SK-N-SH (cell line): ENCODE measurements at regions not wholly inside any gene's neighbourhood (a gene's known extent, or its start where the extent isn't known, plus 50 kb on each side); places are given as distances from the start of the nearest gene placed in this dataset.

Source experiments
- CTCF ChIA-PET: fragments of 300-600, 350-600 bp; formaldehyde crosslinking; extraction: SDS; loops from one replicate; lab custom pipeline; 2021; lab: Yijun Ruan, JAX
- POLR2A ChIA-PET: fragments of 350-600 bp; sonication (Branson Sonifier 250); formaldehyde crosslinking; extraction: SDS; loops from one replicate; lab custom pipeline; 2020; ENCODE audit warnings: antibody characterized with exemption, inconsistent platforms; lab: Yijun Ruan, JAX
- DNase-seq: peaks from one replicate; pipeline ENCODE4 v3.0.0; 2012
- H2AFZ ChIP-seq: fragments of 200-600 bp; sonication (generic); 2 replicates; pipeline ENCODE4 v1.8.1; 2016; ENCODE audit warnings: antibody characterized with exemption, mild to moderate bottlenecking, low read depth
- H3F3A ChIP-seq: fragments of 200-600 bp; sonication (generic); replicated peaks from 2 replicates; pipeline ENCODE3; 2016; ENCODE audit warnings: antibody characterized with exemption, mild to moderate bottlenecking; ENCODE audit not compliant: insufficient read depth
- H3K27ac ChIP-seq, 2 experiments: fragments of 200-500 bp in 1 of 2; fragments of 200-600 bp in 1 of 2; sonication (Bioruptor generic) in 1 of 2; sonication (generic), shearing (Covaris generic) in 1 of 2; 2 replicates each; pipeline versions ENCODE4 v1.5.1 to v1.6.1; 2014 to 2016; ENCODE audit warnings: low read depth in 2 of 2, inconsistent platforms in 1 of 2, low read length in 1 of 2, mild to moderate bottlenecking in 1 of 2, mixed read lengths in 1 of 2
- H3K27me3 ChIP-seq: fragments of 200-600 bp; sonication (generic), shearing (Covaris generic); 2 replicates; pipeline ENCODE4 v1.6.1; 2016; ENCODE audit warnings: mixed run types; ENCODE audit not compliant: insufficient read depth
- H3K36me3 ChIP-seq, 2 experiments: fragments of 200-500 bp in 1 of 2; fragments of 200-600 bp in 1 of 2; sonication (Bioruptor generic) in 1 of 2; sonication (generic) in 1 of 2; replicated peaks in 1 of 2; 2 replicates each; pipeline versions ENCODE3 to v1.5.1; 2014 to 2016; ENCODE audit warnings: low read length in 1 of 2, mild to moderate bottlenecking in 1 of 2; ENCODE audit not compliant: insufficient read depth in 2 of 2, control insufficient read depth in 1 of 2
- H3K4me1 ChIP-seq, 2 experiments: fragments of 200-500 bp in 1 of 2; fragments of 200-600 bp in 1 of 2; sonication (Bioruptor generic) in 1 of 2; sonication (generic), shearing (Covaris generic) in 1 of 2; 2 replicates each; pipeline versions ENCODE4 v1.5.1 to v1.6.1; 2014 to 2016; ENCODE audit warnings: low read depth in 1 of 2, low read length in 1 of 2, mixed run types in 1 of 2; ENCODE audit not compliant: insufficient read depth in 2 of 2, control insufficient read depth in 1 of 2
- H3K4me2 ChIP-seq: fragments of 200-600 bp; sonication (generic), shearing (Covaris generic); 2 replicates; pipeline ENCODE4 v1.6.1; 2017; ENCODE audit warnings: mixed run types
- H3K4me3 ChIP-seq, 2 experiments: fragments of 200-500 bp in 1 of 2; fragments of 200-600 bp in 1 of 2; sonication (Bioruptor generic) in 1 of 2; sonication (generic), shearing (Covaris generic) in 1 of 2; 2 replicates each; pipeline versions ENCODE4 v1.5.1 to v1.8.1; 2014 to 2016; ENCODE audit warnings: low read depth in 2 of 2, inconsistent platforms in 1 of 2, low read length in 1 of 2, mild to moderate bottlenecking in 1 of 2, mixed read lengths in 1 of 2, moderate library complexity in 1 of 2
- H3K79me2 ChIP-seq: fragments of 200-600 bp; sonication (generic); 2 replicates; pipeline ENCODE4 v1.8.1; 2017; ENCODE audit warnings: mild to moderate bottlenecking; ENCODE audit not compliant: insufficient read depth
- H3K9ac ChIP-seq: fragments of 200-600 bp; sonication (generic); 2 replicates; pipeline ENCODE4 v1.6.1; 2017; ENCODE audit warnings: mixed run types
- H3K9me2 ChIP-seq: fragments of 200-600 bp; sonication (generic); 2 replicates; pipeline ENCODE4 v1.6.1; 2017; ENCODE audit warnings: mixed run types
- H3K9me3 ChIP-seq: fragments of 200-600 bp; sonication (generic); 2 replicates; pipeline ENCODE4 v1.6.1; 2017; ENCODE audit warnings: mixed run types, mild to moderate bottlenecking, moderate library complexity
- H4K20me1 ChIP-seq: fragments of 200-600 bp; sonication (generic); 2 replicates; pipeline ENCODE4 v1.6.1; 2017; ENCODE audit warnings: mild to moderate bottlenecking, mixed run types; ENCODE audit not compliant: insufficient read depth
- CHD2 ChIP-seq: fragments of 150-350 bp; IDR thresholded peaks from 2 replicates; pipeline ENCODE4 v1.6.1; 2018; ENCODE audit warnings: low read length; ENCODE audit not compliant: partially characterized antibody
- EZH2phosphoT487 ChIP-seq: fragments of 200-600 bp; sonication (generic); IDR thresholded peaks from 2 replicates; pipeline ENCODE4 v1.6.1; 2017; ENCODE audit warnings: low read depth, mixed run types, mild to moderate bottlenecking, antibody characterized with exemption, moderate library complexity, borderline replicate concordance
- FOXJ3 ChIP-seq: sonication (generic); formaldehyde crosslinking; IDR thresholded peaks from 2 replicates; pipeline ENCODE4 v1.5.1; 2020; ENCODE audit warnings: mild to moderate bottlenecking, missing genetic modification reagents
- GABPA ChIP-seq: IDR thresholded peaks from 2 replicates; pipeline ENCODE4 v1.4.0; 2012; ENCODE audit warnings: low read depth, mild to moderate bottlenecking
- GATA2 ChIP-seq: sonication (generic); formaldehyde crosslinking; IDR thresholded peaks from 2 replicates; pipeline ENCODE4 v1.5.0; 2020; ENCODE audit warnings: mild to moderate bottlenecking, missing genetic modification reagents
- MEF2A ChIP-seq: IDR thresholded peaks from 2 replicates; pipeline ENCODE4 v1.4.0; 2012; ENCODE audit warnings: low read depth, borderline replicate concordance
- MXI1 ChIP-seq: IDR thresholded peaks from 2 replicates; pipeline ENCODE4 v1.6.1; 2012; ENCODE audit warnings: mild to moderate bottlenecking, low read depth, low read length, improper control_type of control experiment
- POLR2AphosphoS5 ChIP-seq: IDR thresholded peaks from 2 replicates; pipeline ENCODE4 v1.6.1; 2012; ENCODE audit warnings: low read depth, low read length
- RCOR1 ChIP-seq: fragments of 150-350 bp; IDR thresholded peaks from 2 replicates; pipeline ENCODE4 v1.6.1; 2017; ENCODE audit warnings: antibody characterized with exemption, low read length
- SIN3A ChIP-seq: IDR thresholded peaks from 2 replicates; pipeline ENCODE4 v1.6.1; 2012; ENCODE audit warnings: low read depth, mild to moderate bottlenecking, low read length, moderate library complexity, borderline replicate concordance
- TCF12 ChIP-seq: IDR thresholded peaks from 2 replicates; pipeline ENCODE4 v1.4.0; 2012
- TEAD4 ChIP-seq: IDR thresholded peaks from 2 replicates; pipeline ENCODE4 v1.4.0; 2012; ENCODE audit warnings: mild to moderate bottlenecking, borderline replicate concordance; ENCODE audit not compliant: insufficient read depth
- YY1 ChIP-seq: IDR thresholded peaks from 2 replicates; pipeline ENCODE4 v1.4.0; 2012; ENCODE audit warnings: low read depth, mild to moderate bottlenecking
- WGBS: methylation state at CpG from one replicate; pipeline ENCODE4 v1.1.6; 2017; ENCODE audit warnings: low lambda C conversion rate; 5-methylcytosine and 5-hydroxymethylcytosine counted together
- TF ChIP-seq, protein P1 (sequence below): IDR thresholded peaks from 2 replicates; pipeline ENCODE4 v1.4.0; 2012; ENCODE audit warnings: low read depth
- TF ChIP-seq, protein P2 (sequence below): fragments of 150-350 bp; IDR thresholded peaks from 2 replicates; pipeline ENCODE4 v1.6.1; 2016; ENCODE audit warnings: mild to moderate bottlenecking, low read depth, low read length
- TF ChIP-seq, protein P3 (sequence below): fragments of 150-350 bp; IDR thresholded peaks from 2 replicates; pipeline ENCODE4 v1.6.1; 2017; ENCODE audit warnings: antibody characterized with exemption, low read length, low read depth, borderline replicate concordance
- TF ChIP-seq, protein P4 (sequence below): IDR thresholded peaks from 2 replicates; pipeline ENCODE4 v1.4.0; 2012; ENCODE audit warnings: low read depth, borderline replicate concordance

DNA sequence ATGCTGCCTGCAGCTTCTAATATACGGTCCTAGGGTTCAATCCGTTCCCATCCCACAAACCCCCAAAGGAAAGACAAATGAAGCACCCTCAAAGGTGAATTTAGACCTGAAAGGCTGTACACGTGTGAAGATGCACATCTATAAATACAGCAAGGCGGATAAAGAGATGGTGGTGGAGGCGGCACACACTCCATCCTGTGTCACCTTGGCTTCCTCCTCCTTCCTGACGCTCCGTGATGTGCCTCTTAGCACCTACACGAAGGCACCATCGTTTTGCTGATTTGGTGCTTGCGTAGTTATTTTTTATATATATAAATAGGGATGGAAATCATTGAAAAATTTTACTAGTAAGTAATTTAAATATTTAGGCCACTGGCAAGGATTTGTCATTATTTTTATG, 359.4 kb downstream of the NPHP4 start:
- no peak for DNase-seq
- H3K4me2 ChIP-seq: no peak overlapping the region
- H3K9me3 ChIP-seq: no peaks in the 10 kb centered on the region
- H3K4me3 ChIP-seq: no peak overlapping the region
- POLR2A ChIA-PET: no interaction called here
- no peaks in the 10 kb centered on the region for H3K79me2 ChIP-seq
- no peak overlapping the region for H3K9ac ChIP-seq
- TF ChIP-seq SIN3A: no peak
- TF ChIP-seq TCF12: no peak
- no peak for TF ChIP-seq RCOR1
- TF ChIP-seq, protein P1, sequence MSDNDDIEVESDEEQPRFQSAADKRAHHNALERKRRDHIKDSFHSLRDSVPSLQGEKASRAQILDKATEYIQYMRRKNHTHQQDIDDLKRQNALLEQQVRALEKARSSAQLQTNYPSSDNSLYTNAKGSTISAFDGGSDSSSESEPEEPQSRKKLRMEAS: no peak
- TF ChIP-seq, protein P2, sequence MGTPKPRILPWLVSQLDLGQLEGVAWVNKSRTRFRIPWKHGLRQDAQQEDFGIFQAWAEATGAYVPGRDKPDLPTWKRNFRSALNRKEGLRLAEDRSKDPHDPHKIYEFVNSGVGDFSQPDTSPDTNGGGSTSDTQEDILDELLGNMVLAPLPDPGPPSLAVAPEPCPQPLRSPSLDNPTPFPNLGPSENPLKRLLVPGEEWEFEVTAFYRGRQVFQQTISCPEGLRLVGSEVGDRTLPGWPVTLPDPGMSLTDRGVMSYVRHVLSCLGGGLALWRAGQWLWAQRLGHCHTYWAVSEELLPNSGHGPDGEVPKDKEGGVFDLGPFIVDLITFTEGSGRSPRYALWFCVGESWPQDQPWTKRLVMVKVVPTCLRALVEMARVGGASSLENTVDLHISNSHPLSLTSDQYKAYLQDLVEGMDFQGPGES: no peak
- TF ChIP-seq YY1: no peak
- no peak for TF ChIP-seq MEF2A
- TF ChIP-seq EZH2phosphoT487: no peak
- TF ChIP-seq, protein P3, sequence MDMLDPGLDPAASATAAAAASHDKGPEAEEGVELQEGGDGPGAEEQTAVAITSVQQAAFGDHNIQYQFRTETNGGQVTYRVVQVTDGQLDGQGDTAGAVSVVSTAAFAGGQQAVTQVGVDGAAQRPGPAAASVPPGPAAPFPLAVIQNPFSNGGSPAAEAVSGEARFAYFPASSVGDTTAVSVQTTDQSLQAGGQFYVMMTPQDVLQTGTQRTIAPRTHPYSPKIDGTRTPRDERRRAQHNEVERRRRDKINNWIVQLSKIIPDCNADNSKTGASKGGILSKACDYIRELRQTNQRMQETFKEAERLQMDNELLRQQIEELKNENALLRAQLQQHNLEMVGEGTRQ: no peak
- TF ChIP-seq, protein P4, sequence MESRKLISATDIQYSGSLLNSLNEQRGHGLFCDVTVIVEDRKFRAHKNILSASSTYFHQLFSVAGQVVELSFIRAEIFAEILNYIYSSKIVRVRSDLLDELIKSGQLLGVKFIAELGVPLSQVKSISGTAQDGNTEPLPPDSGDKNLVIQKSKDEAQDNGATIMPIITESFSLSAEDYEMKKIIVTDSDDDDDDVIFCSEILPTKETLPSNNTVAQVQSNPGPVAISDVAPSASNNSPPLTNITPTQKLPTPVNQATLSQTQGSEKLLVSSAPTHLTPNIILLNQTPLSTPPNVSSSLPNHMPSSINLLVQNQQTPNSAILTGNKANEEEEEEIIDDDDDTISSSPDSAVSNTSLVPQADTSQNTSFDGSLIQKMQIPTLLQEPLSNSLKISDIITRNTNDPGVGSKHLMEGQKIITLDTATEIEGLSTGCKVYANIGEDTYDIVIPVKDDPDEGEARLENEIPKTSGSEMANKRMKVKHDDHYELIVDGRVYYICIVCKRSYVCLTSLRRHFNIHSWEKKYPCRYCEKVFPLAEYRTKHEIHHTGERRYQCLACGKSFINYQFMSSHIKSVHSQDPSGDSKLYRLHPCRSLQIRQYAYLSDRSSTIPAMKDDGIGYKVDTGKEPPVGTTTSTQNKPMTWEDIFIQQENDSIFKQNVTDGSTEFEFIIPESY: no peak
- TF ChIP-seq TEAD4: no peak
- no peak for TF ChIP-seq POLR2AphosphoS5
- TF ChIP-seq GATA2 (CRISPR knock-in tag): no peak
- no peak for TF ChIP-seq CHD2
- no peak for TF ChIP-seq GABPA
- no peak for TF ChIP-seq MXI1
- TF ChIP-seq FOXJ3 (CRISPR knock-in tag): no peak
- TF ChIP-seq, all 33 proteins: peak for 0
- Histone ChIP-seq H2AFZ (no peak overlapping the region), H3K27me3 (no peaks in the 10 kb centered on the region), H3K4me1 (no peaks in the 10 kb centered on the region; a peak in 1 of 4 replicates), H3K9me2 (no peaks in the 10 kb centered on the region), H3K36me3 (no peaks in the 10 kb centered on the region), H3K27ac (no peak overlapping the region), H3F3A (no peaks in the 10 kb centered on the region), H4K20me1 (no peaks in the 10 kb centered on the region)
- 51% methylated on average over 10 of the region's 10 CpGs for WGBS
- CTCF ChIA-PET: interaction anchor here (1.0 to 1.8 kb wide), 3 partner anchors 12 to 113 kb away, joined by 3 to 6 read pairs (median 3); no protein-coding TSS in a partner anchor
